ENCODE measurements at regions not wholly inside any gene's neighbourhood (a gene's known extent, or its start where the extent isn't known, plus 50 kb on each side); places are given as distances from the start of the nearest gene placed in this dataset.

DNA sequence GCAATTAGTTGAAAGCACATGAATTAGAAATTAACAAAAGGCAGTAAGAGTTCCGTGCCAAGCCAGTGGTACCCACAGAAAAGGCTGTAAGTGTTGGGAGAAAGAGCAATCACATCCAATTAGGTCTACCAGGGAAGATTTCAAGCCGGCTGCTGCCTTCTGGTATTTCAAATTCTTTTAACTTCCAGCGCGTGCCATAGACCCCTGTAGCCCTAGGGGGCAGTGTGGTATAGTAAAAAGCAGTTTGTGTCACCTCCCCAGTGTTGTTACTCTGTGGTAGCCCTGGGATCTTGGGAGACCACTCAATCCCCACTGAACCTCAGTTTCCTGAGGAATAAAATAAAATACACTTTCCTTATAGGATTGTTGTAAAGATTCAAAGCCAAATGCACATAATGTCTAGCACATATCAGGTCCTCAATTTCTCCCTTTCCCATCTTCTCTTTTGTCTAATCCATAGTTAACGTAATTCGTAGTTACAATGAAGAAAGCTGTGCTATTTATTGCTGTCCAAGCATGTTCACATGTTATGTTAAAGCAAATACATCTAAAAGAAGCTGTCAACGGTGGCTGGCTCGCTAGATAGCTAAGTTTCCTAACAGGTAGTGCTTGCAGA is 230.2 kb downstream of the TDRD3 start:
- Histone ChIP-seq H3K27me3 (no peaks in the 10 kb centered on the region), H3K36me3 (no peaks in the 10 kb centered on the region), H3K4me3 (no peak overlapping the region), H3K27ac (no peak overlapping the region), H3K4me1 (no peaks in the 10 kb centered on the region), H3K9me3 (no peaks in the 10 kb centered on the region)
- peak in 1 of 4 donors; percentile 67 for ATAC-seq
- WGBS (ENCODE audit: insufficient coverage, low coverage, low lambda C conversion rate, missing lambda C conversion rate), result 39% methylated on average over 8 of the region's 8 CpGs
- TF ChIP-seq, protein P1, sequence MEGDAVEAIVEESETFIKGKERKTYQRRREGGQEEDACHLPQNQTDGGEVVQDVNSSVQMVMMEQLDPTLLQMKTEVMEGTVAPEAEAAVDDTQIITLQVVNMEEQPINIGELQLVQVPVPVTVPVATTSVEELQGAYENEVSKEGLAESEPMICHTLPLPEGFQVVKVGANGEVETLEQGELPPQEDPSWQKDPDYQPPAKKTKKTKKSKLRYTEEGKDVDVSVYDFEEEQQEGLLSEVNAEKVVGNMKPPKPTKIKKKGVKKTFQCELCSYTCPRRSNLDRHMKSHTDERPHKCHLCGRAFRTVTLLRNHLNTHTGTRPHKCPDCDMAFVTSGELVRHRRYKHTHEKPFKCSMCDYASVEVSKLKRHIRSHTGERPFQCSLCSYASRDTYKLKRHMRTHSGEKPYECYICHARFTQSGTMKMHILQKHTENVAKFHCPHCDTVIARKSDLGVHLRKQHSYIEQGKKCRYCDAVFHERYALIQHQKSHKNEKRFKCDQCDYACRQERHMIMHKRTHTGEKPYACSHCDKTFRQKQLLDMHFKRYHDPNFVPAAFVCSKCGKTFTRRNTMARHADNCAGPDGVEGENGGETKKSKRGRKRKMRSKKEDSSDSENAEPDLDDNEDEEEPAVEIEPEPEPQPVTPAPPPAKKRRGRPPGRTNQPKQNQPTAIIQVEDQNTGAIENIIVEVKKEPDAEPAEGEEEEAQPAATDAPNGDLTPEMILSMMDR (IDR thresholded peaks at IDR 0.05), result peak in 3 of 4 donors; percentile 24 to 48 (median 26)
- no peak for TF ChIP-seq POLR2A (IDR thresholded peaks at IDR 0.05)
- DNase-seq, result no peak
- intact Hi-C loops (cut with DNase I), result no loop called here

Small RNA genes lying in the stretch of these regions (microRNA-seq; reads per million reads assigned to microRNA genes)
- gene MIR3169, result 0 reads per million in 2 donors

Small RNA genes lying in the stretch of these regions (small RNA-seq; reads per million reads assigned to genes)
- gene MIR3169 (0 reads per million in 2 experiments), gene RNY3P5 (0 reads per million in 2 experiments)
